Gastrocnemius medialis (tissue), 4 donors: ENCODE measurements at regions not wholly inside any gene's neighbourhood (a gene's known extent, or its start where the extent isn't known, plus 50 kb on each side); places are given as distances from the start of the nearest gene placed in this dataset.

ENCODE experiments used
- ATAC-seq, 2 donors: fragments of 150-250 bp; one replicate each; pipeline ENCODE4 v1.9.1; 2016
- DNase-seq, 2 donors: peaks; one replicate each; pipeline ENCODE4 v3.0.0-alpha.2; 2019
- H3K27ac ChIP-seq, 4 donors: fragments of 200-600 bp; sonication (generic); 1 replicate in 1 of 4; 2 replicates in 3 of 4; pipeline ENCODE4 v1.5.1; 2016 to 2018; ENCODE audit warnings: mild to moderate bottlenecking in 2 of 4, moderate library complexity in 1 of 4
- H3K27me3 ChIP-seq, 3 donors: fragments of 200-600 bp; sonication (generic) in 2 of 3; 1 replicate in 1 of 3; 2 replicates in 2 of 3; pipeline versions ENCODE4 v1.5.1 to v1.6.0; 2016 to 2019; ENCODE audit warnings: mild to moderate bottlenecking in 1 of 3, moderate library complexity in 1 of 3
- H3K36me3 ChIP-seq, 2 donors: fragments of 200-600 bp; sonication (generic) in 1 of 2; one replicate each; pipeline ENCODE4 v1.5.1; 2017 to 2018
- H3K4me1 ChIP-seq, 2 donors: fragments of 200-600 bp; sonication (generic) in 1 of 2; one replicate each; pipeline ENCODE4 v1.5.1; 2016 to 2017; ENCODE audit warnings: mild to moderate bottlenecking in 2 of 2
- H3K4me3 ChIP-seq, 4 donors: fragments of 200-600 bp; sonication (generic) in 3 of 4; 1 replicate in 1 of 4; 2 replicates in 3 of 4; pipeline ENCODE4 v1.5.1; 2016 to 2019; ENCODE audit warnings: mild to moderate bottlenecking in 2 of 4
- H3K9me3 ChIP-seq, 3 donors: fragments of 200-600 bp; sonication (generic) in 2 of 3; 1 replicate in 1 of 3; 2 replicates in 2 of 3; pipeline ENCODE4 v1.5.1; 2016 to 2019
- POLR2A ChIP-seq, 2 donors: fragments of 450-650 bp; IDR thresholded peaks; one replicate each; pipeline ENCODE4 v1.6.1; 2017; ENCODE audit warnings: antibody characterized with exemption in 2 of 2, mild to moderate bottlenecking in 2 of 2, moderate library complexity in 2 of 2
- in situ Hi-C, 4 donors: fragments of 200-750 bp; cut with MboI; loops; one replicate each; pipeline versions ENCODE4 v1.15.0 to v1.8.0; 2017; ENCODE audit warnings: low sequenced_read_pairs in 4 of 4
- intact Hi-C: fragments of 100-400 bp; cut with DNase I; formaldehyde crosslinking; loops from one replicate; pipeline ENCODE4 v1.15.1; 2023; ENCODE audit warnings: low total_unique reads
- TF ChIP-seq, protein P1 (sequence below), 5 experiments: fragments of 450-650 bp in 3 of 5; fragments of 200-600 bp in 2 of 5; sonication (generic) in 2 of 5; IDR thresholded peaks in 4 of 5; conservative IDR thresholded peaks in 1 of 5; 1 replicate in 4 of 5; 2 replicates in 1 of 5; pipeline ENCODE4 v1.5.1; 2016 to 2019; ENCODE audit warnings: antibody characterized with exemption in 5 of 5, mild to moderate bottlenecking in 3 of 5, moderate library complexity in 3 of 5

DNA sequence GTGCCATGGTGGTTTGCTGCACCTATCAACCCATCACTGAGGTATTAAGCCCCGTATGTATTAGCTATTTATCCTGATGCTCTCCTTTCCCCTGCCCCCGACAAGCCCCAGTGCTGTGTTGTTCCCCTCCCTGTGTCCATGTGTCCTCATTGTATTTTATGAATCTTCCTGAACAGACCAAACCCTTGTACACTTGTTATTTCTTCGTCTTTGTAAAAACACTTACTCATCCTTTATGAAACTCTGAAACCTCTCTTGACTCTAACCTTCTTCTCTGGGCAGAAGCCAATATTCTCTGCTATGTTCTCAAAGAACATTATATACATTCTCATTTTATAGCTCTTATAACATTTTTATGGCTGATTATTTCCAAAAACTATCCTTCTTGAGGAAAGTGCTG, 746.9 kb downstream of the EFNB2 start:
- H3K27ac ChIP-seq, result no peak overlapping the region
- no peaks in the 10 kb centered on the region for H3K27me3 ChIP-seq
- H3K36me3 ChIP-seq, result no peaks in the 10 kb centered on the region
- no peaks in the 10 kb centered on the region for H3K4me1 ChIP-seq
- DNase-seq, result no peak
- no peak for ATAC-seq
- TF ChIP-seq POLR2A (IDR thresholded peaks at IDR 0.05), result no peak
- TF ChIP-seq, protein P1, sequence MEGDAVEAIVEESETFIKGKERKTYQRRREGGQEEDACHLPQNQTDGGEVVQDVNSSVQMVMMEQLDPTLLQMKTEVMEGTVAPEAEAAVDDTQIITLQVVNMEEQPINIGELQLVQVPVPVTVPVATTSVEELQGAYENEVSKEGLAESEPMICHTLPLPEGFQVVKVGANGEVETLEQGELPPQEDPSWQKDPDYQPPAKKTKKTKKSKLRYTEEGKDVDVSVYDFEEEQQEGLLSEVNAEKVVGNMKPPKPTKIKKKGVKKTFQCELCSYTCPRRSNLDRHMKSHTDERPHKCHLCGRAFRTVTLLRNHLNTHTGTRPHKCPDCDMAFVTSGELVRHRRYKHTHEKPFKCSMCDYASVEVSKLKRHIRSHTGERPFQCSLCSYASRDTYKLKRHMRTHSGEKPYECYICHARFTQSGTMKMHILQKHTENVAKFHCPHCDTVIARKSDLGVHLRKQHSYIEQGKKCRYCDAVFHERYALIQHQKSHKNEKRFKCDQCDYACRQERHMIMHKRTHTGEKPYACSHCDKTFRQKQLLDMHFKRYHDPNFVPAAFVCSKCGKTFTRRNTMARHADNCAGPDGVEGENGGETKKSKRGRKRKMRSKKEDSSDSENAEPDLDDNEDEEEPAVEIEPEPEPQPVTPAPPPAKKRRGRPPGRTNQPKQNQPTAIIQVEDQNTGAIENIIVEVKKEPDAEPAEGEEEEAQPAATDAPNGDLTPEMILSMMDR (IDR thresholded peaks at IDR 0.05 in 4 of 5, conservative IDR thresholded peaks at IDR 0.05 in 1 of 5), result no peak
- intact Hi-C loops (no loop called here), in situ Hi-C loops (no loop called here)
- no peak overlapping the region for H3K4me3 ChIP-seq
- no peaks in the 10 kb centered on the region for H3K9me3 ChIP-seq

DNA sequence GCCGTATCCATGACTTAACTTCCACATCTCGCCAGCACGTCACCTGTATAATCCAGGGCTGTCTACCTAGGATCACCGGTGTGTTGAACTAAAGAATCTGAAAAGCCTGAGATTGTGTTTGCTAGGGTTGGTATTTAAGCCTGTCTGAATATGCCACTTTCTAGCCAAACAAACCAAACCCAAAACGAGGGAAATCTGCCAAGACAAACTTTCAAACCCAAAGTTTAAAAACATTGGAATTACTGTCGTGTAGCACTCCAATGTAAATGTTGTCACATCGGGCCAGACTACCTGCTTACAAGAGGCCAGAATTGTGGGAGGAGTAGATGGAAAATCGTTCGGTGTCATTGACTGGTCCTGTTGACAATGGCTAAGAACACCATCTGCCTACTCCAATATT, 747.8 kb downstream of the EFNB2 start:
- no peaks in the 10 kb centered on the region for H3K9me3 ChIP-seq
- H3K27me3 ChIP-seq, result no peaks in the 10 kb centered on the region
- in situ Hi-C loops (no loop called here), intact Hi-C loops (no loop called here)
- DNase-seq (no peak), ATAC-seq (no peak)
- no peak for TF ChIP-seq POLR2A (IDR thresholded peaks at IDR 0.05)
- TF ChIP-seq, protein P1 (IDR thresholded peaks at IDR 0.05 in 4 of 5, conservative IDR thresholded peaks at IDR 0.05 in 1 of 5), result no peak
- H3K4me3 ChIP-seq, result no peak overlapping the region
- no peaks in the 10 kb centered on the region for H3K36me3 ChIP-seq
- no peaks in the 10 kb centered on the region for H3K4me1 ChIP-seq
- no peak overlapping the region for H3K27ac ChIP-seq

DNA sequence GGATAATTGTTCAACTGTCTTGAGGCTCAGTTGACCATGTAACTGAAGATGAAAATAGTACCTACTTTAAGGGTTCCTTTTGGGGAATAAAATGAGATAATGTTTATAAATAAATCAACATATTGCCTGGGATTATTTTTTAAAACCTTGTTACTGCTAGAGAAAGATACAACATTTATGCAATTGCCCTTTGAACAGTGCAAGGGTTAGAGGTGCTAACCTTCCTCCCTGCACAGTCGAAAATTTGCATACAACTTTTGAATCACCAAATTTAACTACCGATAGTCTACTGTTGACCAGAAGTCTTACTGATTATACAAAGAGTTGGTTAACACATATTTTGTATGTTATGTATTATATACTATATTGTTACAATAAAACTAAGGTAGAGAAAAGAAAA, 750.0 kb downstream of the EFNB2 start:
- Histone ChIP-seq H3K4me3 (no peak overlapping the region), H3K27me3 (no peaks in the 10 kb centered on the region), H3K36me3 (no peaks in the 10 kb centered on the region), H3K27ac (no peak overlapping the region), H3K4me1 (no peaks in the 10 kb centered on the region), H3K9me3 (no peaks in the 10 kb centered on the region)
- intact Hi-C loops (no loop called here), in situ Hi-C loops (no loop called here)
- DNase-seq (no peak), ATAC-seq (no peak)
- TF ChIP-seq, protein P1 (IDR thresholded peaks at IDR 0.05 in 4 of 5, conservative IDR thresholded peaks at IDR 0.05 in 1 of 5), result no peak
- TF ChIP-seq POLR2A (IDR thresholded peaks at IDR 0.05), result no peak

DNA sequence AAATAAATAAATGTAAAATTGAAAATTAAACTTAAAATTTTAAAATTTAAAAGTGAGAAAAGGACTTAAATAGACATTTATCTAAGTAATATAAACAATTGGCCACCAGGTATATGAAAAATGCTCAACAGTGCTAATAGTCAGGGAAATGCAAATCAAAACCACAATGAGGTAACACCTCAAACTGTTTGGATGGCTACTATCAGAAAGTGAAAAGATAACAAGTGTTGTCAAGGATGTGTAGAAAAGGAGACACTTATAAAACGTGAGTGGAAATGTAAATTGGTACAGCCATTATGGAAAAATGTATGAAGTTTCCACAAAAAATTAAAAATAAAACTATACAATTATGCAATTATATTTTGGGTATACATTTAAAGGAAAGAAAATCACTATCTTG, 752.2 kb downstream of the EFNB2 start:
- in situ Hi-C loops (no loop called here), intact Hi-C loops (no loop called here)
- Histone ChIP-seq H3K9me3 (no peaks in the 10 kb centered on the region), H3K4me1 (no peaks in the 10 kb centered on the region), H3K36me3 (no peaks in the 10 kb centered on the region), H3K4me3 (no peak overlapping the region), H3K27me3 (no peaks in the 10 kb centered on the region), H3K27ac (no peak overlapping the region)
- DNase-seq, result no peak
- TF ChIP-seq, protein P1 (IDR thresholded peaks at IDR 0.05 in 4 of 5, conservative IDR thresholded peaks at IDR 0.05 in 1 of 5), result no peak
- no peak for TF ChIP-seq POLR2A (IDR thresholded peaks at IDR 0.05)
- no peak for ATAC-seq

DNA sequence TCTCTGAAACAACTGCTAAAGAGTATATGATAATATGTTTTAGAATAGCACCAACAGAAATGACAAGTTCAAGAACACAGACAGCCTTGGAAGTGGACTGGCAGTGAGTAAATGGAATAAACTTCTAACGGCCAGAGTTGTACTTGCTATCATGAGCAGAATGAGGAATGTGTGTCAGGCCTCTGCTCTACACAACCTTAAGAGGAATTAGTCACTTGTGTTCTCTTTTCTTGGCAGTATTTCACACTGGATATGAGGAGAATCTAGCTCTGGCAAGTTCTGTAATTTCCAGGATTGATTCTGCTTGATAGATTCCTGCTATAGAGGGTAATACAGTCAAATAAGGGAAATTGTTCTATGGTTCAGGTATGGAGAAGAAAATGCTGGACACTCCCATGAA, 757.3 kb downstream of the EFNB2 start:
- ATAC-seq (no peak), DNase-seq (no peak)
- H3K4me1 ChIP-seq, result no peaks in the 10 kb centered on the region
- no peak overlapping the region for H3K27ac ChIP-seq
- no peak overlapping the region for H3K4me3 ChIP-seq
- in situ Hi-C loops (no loop called here), intact Hi-C loops (no loop called here)
- TF ChIP-seq, protein P1 (IDR thresholded peaks at IDR 0.05 in 4 of 5, conservative IDR thresholded peaks at IDR 0.05 in 1 of 5), result no peak
- no peak for TF ChIP-seq POLR2A (IDR thresholded peaks at IDR 0.05)
- H3K9me3 ChIP-seq, result no peaks in the 10 kb centered on the region
- no peaks in the 10 kb centered on the region for H3K27me3 ChIP-seq
- no peaks in the 10 kb centered on the region for H3K36me3 ChIP-seq
